OCI-LY7 (cell line): ENCODE measurements at regions not wholly inside any gene's neighbourhood (a gene's known extent, or its start where the extent isn't known, plus 50 kb on each side); places are given as distances from the start of the nearest gene placed in this dataset.

Experiments
- CTCF ChIP-seq: fragments of 200-600 bp; sonication (generic); conservative IDR thresholded peaks from 2 replicates; pipeline ENCODE4 v1.5.1; 2014; ENCODE audit warnings: mild to moderate bottlenecking, antibody characterized with exemption, low read length, moderate library complexity, mixed read lengths
- EZH2phosphoT487 ChIP-seq: fragments of 200-600 bp; sonication (generic); IDR thresholded peaks from 2 replicates; pipeline ENCODE4 v1.6.1; 2018; ENCODE audit warnings: low read depth, borderline replicate concordance, mild to moderate bottlenecking, mixed run types, antibody characterized with exemption, low read length, moderate library complexity, mixed read lengths

DNA sequence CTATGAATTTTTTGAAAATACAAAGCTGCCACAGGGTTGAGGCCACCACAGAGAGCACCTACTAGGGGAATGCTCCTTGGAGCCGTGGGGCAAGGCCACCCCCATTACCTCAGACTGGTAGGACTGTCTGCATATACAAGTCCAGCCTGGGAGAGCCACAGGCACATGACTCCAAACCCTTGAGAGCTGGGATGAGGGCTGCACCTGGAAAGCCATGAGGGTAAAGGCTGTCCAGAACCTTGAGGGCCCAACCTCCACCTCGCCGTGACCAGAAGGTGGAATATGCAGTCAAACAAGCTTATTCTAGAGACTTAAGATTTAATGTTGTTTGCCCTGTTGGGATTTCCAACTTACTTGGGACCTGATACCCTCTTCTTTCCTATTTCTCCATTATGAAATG lies 69.5 kb upstream of the TSLP start:
- TF ChIP-seq CTCF, result no peak
- TF ChIP-seq EZH2phosphoT487, result no peak
